Fibroblast of mammary gland (primary cell): ENCODE measurements at regions not wholly inside any gene's neighbourhood (a gene's known extent, or its start where the extent isn't known, plus 50 kb on each side); places are given as distances from the start of the nearest gene placed in this dataset.

Experiments used
- DNase-seq: peaks from one replicate; pipeline ENCODE4 v3.0.0-alpha.2; 2010; ENCODE audit warnings: low read depth
- H3K4me3 ChIP-seq: 2 replicates; pipeline ENCODE4 v1.5.1; 2011; ENCODE audit warnings: low read depth, mild to moderate bottlenecking, low read length, moderate library complexity; ENCODE audit not compliant: control insufficient read depth
- TF ChIP-seq, protein P1 (sequence below): conservative IDR thresholded peaks from 2 replicates; pipeline ENCODE4 v1.5.1; 2011; ENCODE audit warnings: low read depth, low read length, inconsistent platforms; ENCODE audit not compliant: control insufficient read depth, insufficient read depth

DNA sequence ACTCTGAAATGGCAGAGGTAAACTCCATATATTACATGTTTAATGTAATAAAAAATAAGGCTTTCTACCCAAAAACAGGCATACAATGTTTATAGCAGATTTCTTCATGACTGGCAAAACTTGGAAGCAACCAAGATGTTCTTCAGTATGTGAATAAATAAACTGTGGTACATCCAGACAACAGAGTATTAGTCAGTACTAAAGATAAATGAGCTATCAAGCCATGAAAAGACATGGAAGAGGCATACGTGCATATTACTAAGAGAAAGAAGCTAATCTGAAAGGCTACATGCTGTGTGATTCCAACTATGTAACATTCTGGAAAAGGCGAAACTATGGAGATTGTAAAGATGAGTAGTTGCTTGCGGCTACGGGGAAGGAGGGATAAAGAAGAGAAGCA, 97.4 kb downstream of the OSR1 start:
- TF ChIP-seq, protein P1, sequence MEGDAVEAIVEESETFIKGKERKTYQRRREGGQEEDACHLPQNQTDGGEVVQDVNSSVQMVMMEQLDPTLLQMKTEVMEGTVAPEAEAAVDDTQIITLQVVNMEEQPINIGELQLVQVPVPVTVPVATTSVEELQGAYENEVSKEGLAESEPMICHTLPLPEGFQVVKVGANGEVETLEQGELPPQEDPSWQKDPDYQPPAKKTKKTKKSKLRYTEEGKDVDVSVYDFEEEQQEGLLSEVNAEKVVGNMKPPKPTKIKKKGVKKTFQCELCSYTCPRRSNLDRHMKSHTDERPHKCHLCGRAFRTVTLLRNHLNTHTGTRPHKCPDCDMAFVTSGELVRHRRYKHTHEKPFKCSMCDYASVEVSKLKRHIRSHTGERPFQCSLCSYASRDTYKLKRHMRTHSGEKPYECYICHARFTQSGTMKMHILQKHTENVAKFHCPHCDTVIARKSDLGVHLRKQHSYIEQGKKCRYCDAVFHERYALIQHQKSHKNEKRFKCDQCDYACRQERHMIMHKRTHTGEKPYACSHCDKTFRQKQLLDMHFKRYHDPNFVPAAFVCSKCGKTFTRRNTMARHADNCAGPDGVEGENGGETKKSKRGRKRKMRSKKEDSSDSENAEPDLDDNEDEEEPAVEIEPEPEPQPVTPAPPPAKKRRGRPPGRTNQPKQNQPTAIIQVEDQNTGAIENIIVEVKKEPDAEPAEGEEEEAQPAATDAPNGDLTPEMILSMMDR: no peak
- peak; percentile 26 for DNase-seq
- H3K4me3 ChIP-seq: no peak overlapping the region

DNA sequence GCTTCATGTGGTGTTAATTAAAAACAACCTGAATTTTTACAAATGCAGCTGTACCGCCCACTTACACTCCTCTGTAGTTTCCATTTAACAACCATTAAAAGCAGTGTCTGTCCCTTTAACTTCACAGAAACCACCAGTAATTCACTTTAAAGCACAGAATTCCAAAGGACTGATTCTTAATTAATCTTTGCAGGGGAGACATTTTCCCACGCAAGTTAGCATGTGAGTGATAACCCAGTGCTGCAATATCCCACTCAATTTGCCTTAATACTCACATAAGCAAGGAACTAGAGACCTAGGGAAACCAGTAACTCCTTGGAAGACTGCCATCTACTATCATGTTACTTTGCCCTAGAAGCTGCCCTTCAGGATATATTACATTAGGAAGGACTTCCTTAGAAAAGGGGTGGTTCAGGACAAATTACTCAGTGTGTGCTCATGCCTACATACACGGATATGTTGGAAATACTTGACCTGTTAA, 102.3 kb downstream of the OSR1 start:
- TF ChIP-seq, protein P1: no peak
- peak; percentile 99 for DNase-seq

DNA sequence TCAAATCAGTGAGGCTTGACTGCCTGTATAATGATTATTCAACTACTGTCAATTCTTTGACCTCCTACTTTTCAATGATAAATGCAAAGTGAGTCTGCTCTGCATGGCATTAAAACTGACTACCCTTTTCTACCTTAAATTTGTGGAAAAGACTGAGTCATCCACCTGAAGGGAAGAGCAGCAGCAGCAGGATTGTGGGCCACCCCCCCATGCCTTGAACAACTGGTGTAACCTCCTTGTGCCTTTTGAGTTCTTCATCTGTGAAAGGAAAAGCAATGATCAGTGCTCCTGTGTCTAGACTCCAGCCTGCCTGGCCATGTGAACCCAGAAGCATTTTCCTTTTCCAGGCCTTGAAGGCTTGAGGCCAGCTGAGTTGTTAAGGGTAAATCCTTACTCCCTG, 102.9 kb downstream of the OSR1 start:
- no peak overlapping the region for H3K4me3 ChIP-seq
- DNase-seq: no peak
- TF ChIP-seq, protein P1: no peak

More for the DNA sequence above, 102.3 kb downstream of the OSR1 start:
- no peak overlapping the region for H3K4me3 ChIP-seq

DNA sequence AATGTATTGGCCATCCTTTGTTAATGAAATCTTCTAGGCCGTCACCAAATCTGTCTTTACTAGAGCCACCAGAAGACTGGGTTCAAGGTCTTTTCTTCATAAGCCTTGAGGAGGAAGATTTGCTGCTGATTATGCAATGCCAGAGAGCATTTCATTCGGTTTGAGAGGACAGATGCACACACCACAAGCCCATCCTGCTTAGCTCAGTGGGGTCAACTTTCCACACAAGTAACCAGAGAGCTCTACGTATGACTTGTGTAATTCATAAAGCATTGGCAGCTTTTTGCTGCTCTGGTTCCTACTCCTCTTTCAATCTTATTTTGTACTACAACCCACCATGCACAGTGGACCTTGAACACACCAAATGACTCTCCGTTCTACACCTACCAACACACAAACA, 106.9 kb downstream of the OSR1 start:
- H3K4me3 ChIP-seq: no peak overlapping the region
- DNase-seq: peak; percentile 61
- TF ChIP-seq, protein P1: no peak

DNA sequence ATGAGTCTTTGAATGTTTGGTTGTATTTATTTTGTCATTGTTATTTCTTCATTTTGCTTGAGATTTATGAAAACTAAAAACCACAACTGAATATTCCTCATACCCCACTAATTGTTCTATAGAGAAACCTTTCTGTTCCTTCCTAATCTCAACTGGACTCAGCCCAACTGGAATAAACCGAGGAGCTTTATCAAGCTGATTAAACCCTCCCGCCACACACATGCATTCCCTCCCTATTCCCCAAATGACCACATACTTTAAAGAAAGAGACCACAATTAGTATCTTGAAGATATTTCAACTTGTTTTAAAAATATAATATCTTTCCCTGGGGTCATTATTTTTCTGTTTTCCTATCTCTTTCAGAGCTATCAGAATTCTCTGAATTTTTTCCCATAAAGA, 107.5 kb downstream of the OSR1 start:
- no peak for DNase-seq
- TF ChIP-seq, protein P1: no peak

DNA sequence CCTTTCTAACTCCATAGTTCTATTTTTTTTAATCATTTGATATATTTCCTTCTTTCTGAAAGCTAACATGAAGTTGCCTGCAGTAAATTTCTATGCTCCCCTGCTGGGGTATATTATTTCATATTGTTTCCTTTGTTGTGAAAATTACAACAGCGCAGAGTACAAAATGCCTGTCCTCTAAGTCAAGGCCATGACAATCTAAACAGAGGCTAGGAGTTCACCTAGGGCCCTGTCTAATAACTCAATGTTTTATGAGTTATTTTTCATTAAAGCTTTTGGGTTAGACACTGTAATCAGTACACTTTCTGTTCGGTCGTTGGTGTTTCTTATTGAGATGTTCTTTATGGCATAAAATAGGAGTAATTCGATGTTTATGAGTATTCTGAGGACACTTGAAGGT, 111.2 kb downstream of the OSR1 start:
- TF ChIP-seq, protein P1: no peak
- no peak for DNase-seq
- H3K4me3 ChIP-seq: no peak overlapping the region

More for the DNA sequence above, 107.5 kb downstream of the OSR1 start:
- H3K4me3 ChIP-seq: no peak overlapping the region

DNA sequence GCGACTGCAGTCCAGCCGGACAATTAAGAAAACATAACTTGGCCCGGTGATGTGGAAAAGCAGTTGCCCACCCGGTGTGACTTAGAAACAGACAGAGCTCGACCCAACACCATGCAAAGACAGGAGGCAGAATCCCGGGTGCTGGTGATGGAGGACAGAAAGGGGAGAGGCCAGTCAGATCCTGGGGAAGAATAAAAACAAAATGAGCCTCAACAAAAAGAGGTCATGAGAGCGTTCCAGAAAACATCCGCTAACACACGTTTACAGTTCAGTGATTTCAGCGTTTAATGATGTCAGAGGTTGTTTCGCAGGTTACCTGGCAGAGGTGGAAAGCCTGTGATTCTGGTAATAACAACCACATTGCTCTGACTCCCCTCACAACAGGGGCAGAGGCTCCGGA, 111.9 kb downstream of the OSR1 start:
- TF ChIP-seq, protein P1: no peak
- no peak for DNase-seq
- no peak overlapping the region for H3K4me3 ChIP-seq
